WTC11 (cell line): ENCODE measurements at regions not wholly inside any gene's neighbourhood (a gene's known extent, or its start where the extent isn't known, plus 50 kb on each side); places are given as distances from the start of the nearest gene placed in this dataset.

Source experiments
- ATAC-seq: fragments of 200-7000 bp; cut with Tn5 transposase; 2 replicates; pipeline ENCODE4 v1.10.0; 2021; ENCODE audit warnings: mild to moderate bottlenecking, moderate library complexity
- CTCF ChIA-PET: fragments of 300-600 bp; sonication (Branson Sonifier 250); formaldehyde crosslinking; loops from one replicate; lab custom pipeline; 2021; ENCODE audit warnings: antibody characterized with exemption; lab: Charles Lee
- POLR2A ChIA-PET: fragments of 350-600 bp; sonication (Branson Sonifier 250); formaldehyde crosslinking; loops from one replicate; lab custom pipeline; 2021; ENCODE audit warnings: antibody characterized with exemption; lab: Charles Lee
- DNase-seq: peaks from one replicate; pipeline ENCODE4 v3.0.0; 2021; ENCODE audit warnings: low spot score
- H3K27ac Mint-ChIP-seq: 2 replicates; pipeline ENCODE4 v1.8.0; 2021; ENCODE audit warnings: mixed read lengths
- H3K27me3 Mint-ChIP-seq: 2 replicates; pipeline ENCODE4 v1.8.0; 2021; ENCODE audit warnings: low read depth, mild to moderate bottlenecking, moderate library complexity, mixed read lengths
- H3K36me3 Mint-ChIP-seq: 2 replicates; pipeline ENCODE4 v1.8.0; 2021; ENCODE audit warnings: mixed read lengths
- H3K4me1 Mint-ChIP-seq: 2 replicates; pipeline ENCODE4 v1.8.0; 2022; ENCODE audit warnings: mixed read lengths
- H3K4me3 Mint-ChIP-seq: 2 replicates; pipeline ENCODE4 v1.8.0; 2021; ENCODE audit warnings: mild to moderate bottlenecking, moderate library complexity, mixed read lengths
- H3K9me3 Mint-ChIP-seq: 2 replicates; pipeline ENCODE4 v1.8.0; 2021; ENCODE audit warnings: mixed read lengths
- CREB1 ChIP-seq: sonication (generic); formaldehyde crosslinking; IDR thresholded peaks from 2 replicates; pipeline ENCODE4 v1.8.0; 2023; ENCODE audit warnings: mild to moderate bottlenecking, missing genetic modification reagents
- CREM ChIP-seq: sonication (generic); formaldehyde crosslinking; IDR thresholded peaks from 2 replicates; pipeline ENCODE4 v1.8.1; 2022; ENCODE audit warnings: mild to moderate bottlenecking, missing genetic modification reagents, moderate library complexity
- GABPB1 ChIP-seq: sonication (generic); formaldehyde crosslinking; IDR thresholded peaks from 2 replicates; pipeline ENCODE4 v1.8.1; 2023; ENCODE audit warnings: mild to moderate bottlenecking, missing genetic modification reagents
- HMGA2 ChIP-seq: fragments of 250-450 bp; sonication (Bioruptor Pico); IDR thresholded peaks from 2 replicates; pipeline ENCODE4 v1.4.0; 2021; ENCODE audit warnings: mild to moderate bottlenecking, moderate library complexity
- NR3C1 ChIP-seq: sonication (generic); formaldehyde crosslinking; conservative IDR thresholded peaks from 2 replicates; pipeline ENCODE4 v1.8.1; 2023; ENCODE audit warnings: low read depth, mild to moderate bottlenecking, missing genetic modification reagents
- OVOL2 ChIP-seq: fragments of 250-450 bp; sonication (Bioruptor Pico); IDR thresholded peaks from 2 replicates; pipeline ENCODE4 v1.9.0; 2021; ENCODE audit warnings: mild to moderate bottlenecking, borderline replicate concordance
- RELA ChIP-seq: sonication (generic); formaldehyde crosslinking; IDR thresholded peaks from 2 replicates; pipeline ENCODE4 v1.8.1; 2022; ENCODE audit warnings: missing genetic modification reagents, mild to moderate bottlenecking, borderline replicate concordance
- RORB ChIP-seq: fragments of 250-450 bp; sonication (Bioruptor Pico); IDR thresholded peaks from 2 replicates; pipeline ENCODE4 v1.9.0; 2021; ENCODE audit warnings: mild to moderate bottlenecking
- SMAD3 ChIP-seq: sonication (generic); formaldehyde crosslinking; IDR thresholded peaks from 2 replicates; pipeline ENCODE4 v1.8.0; 2022; ENCODE audit warnings: missing genetic modification reagents, mild to moderate bottlenecking, borderline replicate concordance
- TEAD1 ChIP-seq: sonication (generic); formaldehyde crosslinking; IDR thresholded peaks from 2 replicates; pipeline ENCODE4 v1.8.0; 2022; ENCODE audit warnings: mild to moderate bottlenecking, missing genetic modification reagents
- ZNF317 ChIP-seq: sonication (generic); formaldehyde crosslinking; IDR thresholded peaks from 2 replicates; pipeline ENCODE4 v1.8.1; 2023; ENCODE audit warnings: low read depth, mild to moderate bottlenecking, moderate library complexity, missing genetic modification reagents, borderline replicate concordance
- ZNF396 ChIP-seq: fragments of 250-450 bp; sonication (Bioruptor Pico); IDR thresholded peaks from 2 replicates; pipeline ENCODE4 v1.8.0; 2021; ENCODE audit warnings: mild to moderate bottlenecking, moderate library complexity, borderline replicate concordance
- ZNF423 ChIP-seq: fragments of 250-450 bp; sonication (Bioruptor Pico); IDR thresholded peaks from 2 replicates; pipeline ENCODE4 v2.1.2; 2022; ENCODE audit warnings: mild to moderate bottlenecking, moderate library complexity
- TF ChIP-seq, protein P1 (sequence below): sonication (generic); formaldehyde crosslinking; conservative IDR thresholded peaks from 2 replicates; pipeline ENCODE4 v1.8.1; 2022; ENCODE audit warnings: mild to moderate bottlenecking, missing genetic modification reagents
- TF ChIP-seq, protein P2 (sequence below): fragments of 250-450 bp; sonication (Bioruptor Pico); conservative IDR thresholded peaks from 2 replicates; pipeline ENCODE4 v1.9.0; 2021; ENCODE audit warnings: mild to moderate bottlenecking
- TF ChIP-seq, protein P3 (sequence below): sonication (generic); formaldehyde crosslinking; IDR thresholded peaks from 2 replicates; pipeline ENCODE4 v1.8.0; 2022; ENCODE audit warnings: mild to moderate bottlenecking, missing genetic modification reagents
- TF ChIP-seq, protein P4 (sequence below): fragments of 250-450 bp; sonication (Bioruptor Pico); IDR thresholded peaks from 2 replicates; pipeline ENCODE4 v1.9.0; 2021; ENCODE audit warnings: moderate library complexity, mild to moderate bottlenecking, inconsistent platforms, borderline replicate concordance

DNA sequence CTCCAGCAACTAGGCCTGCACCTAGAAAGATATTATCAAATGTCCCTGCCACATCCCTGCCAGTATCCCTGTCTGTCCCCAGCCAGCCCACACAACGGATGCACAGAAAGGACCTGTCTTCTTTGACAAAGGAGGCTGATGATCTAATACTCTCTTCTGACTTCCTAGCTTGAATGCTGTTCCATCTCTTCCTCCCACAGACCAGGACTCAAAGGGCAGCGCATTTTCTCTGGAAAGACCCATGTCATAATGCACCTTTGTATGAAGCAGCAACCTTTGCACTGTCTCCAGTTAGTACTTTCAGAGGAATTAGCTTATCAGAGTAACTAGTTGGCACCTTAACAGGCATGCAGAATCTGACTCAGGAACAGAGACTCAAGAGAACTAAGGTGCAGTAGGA lies 53.3 kb upstream of the TAF8 start:
- H3K36me3 Mint-ChIP-seq, result no peaks in the 10 kb centered on the region
- TF ChIP-seq HMGA2 (CRISPR knock-in tag), result no peak
- TF ChIP-seq, protein P1, sequence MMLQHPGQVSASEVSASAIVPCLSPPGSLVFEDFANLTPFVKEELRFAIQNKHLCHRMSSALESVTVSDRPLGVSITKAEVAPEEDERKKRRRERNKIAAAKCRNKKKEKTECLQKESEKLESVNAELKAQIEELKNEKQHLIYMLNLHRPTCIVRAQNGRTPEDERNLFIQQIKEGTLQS (CRISPR knock-in tag), result no peak
- no peak for TF ChIP-seq ZNF317 (CRISPR knock-in tag)
- TF ChIP-seq TEAD1 (CRISPR knock-in tag), result no peak
- no peak for TF ChIP-seq NR3C1 (CRISPR knock-in tag)
- TF ChIP-seq ZNF423 (CRISPR knock-in tag), result no peak
- no peak for TF ChIP-seq OVOL2
- TF ChIP-seq GABPB1, result no peak
- TF ChIP-seq ZNF396 (CRISPR knock-in tag), result no peak
- no peak for TF ChIP-seq RORB (CRISPR knock-in tag)
- TF ChIP-seq, protein P2, sequence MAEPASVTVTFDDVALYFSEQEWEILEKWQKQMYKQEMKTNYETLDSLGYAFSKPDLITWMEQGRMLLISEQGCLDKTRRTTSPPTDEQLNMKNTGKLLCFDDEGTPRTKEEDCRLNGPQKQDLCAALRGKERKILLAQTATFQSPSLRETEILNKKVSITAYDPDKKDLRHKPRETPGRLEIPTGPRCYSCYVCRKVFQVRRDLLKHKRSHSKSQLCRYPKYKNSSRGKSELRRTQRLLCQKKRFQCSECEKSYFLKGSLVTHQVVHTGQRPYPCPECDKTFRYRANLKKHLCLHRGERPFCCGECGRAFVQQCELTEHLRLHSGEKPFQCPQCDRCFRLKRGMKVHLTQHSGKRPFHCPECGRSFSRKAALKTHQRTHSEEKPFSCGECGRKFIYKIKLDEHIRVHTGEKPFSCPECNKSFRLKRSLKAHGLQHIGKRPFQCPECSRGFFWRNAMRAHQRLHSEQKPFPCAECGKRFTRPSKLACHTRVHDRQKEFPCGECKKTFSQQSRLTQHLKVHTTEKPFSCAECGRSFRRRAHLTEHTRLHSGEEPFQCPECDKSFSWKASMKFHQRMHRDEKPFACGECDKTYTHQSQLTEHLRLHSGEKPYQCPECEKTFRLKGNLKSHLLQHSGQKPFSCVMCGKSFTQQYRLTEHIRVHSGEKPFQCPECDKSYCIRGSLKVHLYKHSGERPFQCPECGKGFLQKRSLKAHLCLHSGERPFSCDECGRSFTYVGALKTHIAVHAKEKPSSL, result no peak
- TF ChIP-seq CREM (CRISPR knock-in tag), result no peak
- TF ChIP-seq, protein P3, sequence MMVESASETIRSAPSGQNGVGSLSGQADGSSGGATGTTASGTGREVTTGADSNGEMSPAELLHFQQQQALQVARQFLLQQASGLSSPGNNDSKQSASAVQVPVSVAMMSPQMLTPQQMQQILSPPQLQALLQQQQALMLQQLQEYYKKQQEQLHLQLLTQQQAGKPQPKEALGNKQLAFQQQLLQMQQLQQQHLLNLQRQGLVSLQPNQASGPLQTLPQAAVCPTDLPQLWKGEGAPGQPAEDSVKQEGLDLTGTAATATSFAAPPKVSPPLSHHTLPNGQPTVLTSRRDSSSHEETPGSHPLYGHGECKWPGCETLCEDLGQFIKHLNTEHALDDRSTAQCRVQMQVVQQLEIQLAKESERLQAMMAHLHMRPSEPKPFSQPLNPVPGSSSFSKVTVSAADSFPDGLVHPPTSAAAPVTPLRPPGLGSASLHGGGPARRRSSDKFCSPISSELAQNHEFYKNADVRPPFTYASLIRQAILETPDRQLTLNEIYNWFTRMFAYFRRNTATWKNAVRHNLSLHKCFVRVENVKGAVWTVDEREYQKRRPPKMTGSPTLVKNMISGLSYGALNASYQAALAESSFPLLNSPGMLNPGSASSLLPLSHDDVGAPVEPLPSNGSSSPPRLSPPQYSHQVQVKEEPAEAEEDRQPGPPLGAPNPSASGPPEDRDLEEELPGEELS, result no peak
- TF ChIP-seq CREB1 (CRISPR knock-in tag), result no peak
- TF ChIP-seq SMAD3, result no peak
- TF ChIP-seq, protein P4, sequence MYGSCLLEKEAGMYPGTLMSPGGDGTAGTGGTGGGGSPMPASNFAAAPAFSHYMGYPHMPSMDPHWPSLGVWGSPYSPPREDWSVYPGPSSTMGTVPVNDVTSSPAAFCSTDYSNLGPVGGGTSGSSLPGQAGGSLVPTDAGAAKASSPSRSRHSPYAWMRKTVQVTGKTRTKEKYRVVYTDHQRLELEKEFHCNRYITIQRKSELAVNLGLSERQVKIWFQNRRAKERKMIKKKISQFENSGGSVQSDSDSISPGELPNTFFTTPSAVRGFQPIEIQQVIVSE (CRISPR knock-in tag), result no peak
- TF ChIP-seq RELA (CRISPR knock-in tag), result no peak
- DNase-seq (no peak), ATAC-seq (no peak)
- ChIA-PET CTCF (no interaction called here), POLR2A (interaction anchor here (0.8 kb wide), 1 partner anchor 99 kb away, joined by 4 read pairs; no protein-coding TSS in a partner anchor)
- no peaks in the 10 kb centered on the region for H3K27me3 Mint-ChIP-seq
- H3K4me3 Mint-ChIP-seq, result no peak overlapping the region
- no peak overlapping the region for H3K27ac Mint-ChIP-seq
- no peaks in the 10 kb centered on the region for H3K9me3 Mint-ChIP-seq
- H3K4me1 Mint-ChIP-seq, result no peaks in the 10 kb centered on the region

DNA sequence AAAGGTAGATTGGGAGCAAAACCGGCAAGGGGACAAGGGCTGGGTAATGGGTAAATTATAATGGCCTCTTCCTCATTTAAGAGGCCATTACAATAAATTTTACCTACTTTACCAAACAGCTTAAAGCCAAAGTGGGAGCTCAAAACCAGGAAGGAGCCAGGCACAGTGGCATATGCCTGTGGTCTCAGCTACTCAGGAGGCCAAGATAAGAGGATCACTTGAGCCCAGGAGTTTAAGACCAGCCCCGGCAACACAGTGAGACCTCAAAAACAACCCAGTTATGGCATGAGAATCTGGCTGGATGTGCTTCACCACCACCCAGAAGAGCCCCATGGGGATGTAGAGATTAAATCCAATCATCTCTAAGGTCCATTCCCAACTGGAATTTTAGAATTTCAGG lies 52.9 kb upstream of the TAF8 start:
- ChIA-PET CTCF (no interaction called here), POLR2A (interaction anchor here (0.8 kb wide), 1 partner anchor 99 kb away, joined by 4 read pairs; no protein-coding TSS in a partner anchor)
- no peaks in the 10 kb centered on the region for H3K36me3 Mint-ChIP-seq
- no peak overlapping the region for H3K27ac Mint-ChIP-seq
- no peak overlapping the region for H3K4me3 Mint-ChIP-seq
- no peaks in the 10 kb centered on the region for H3K4me1 Mint-ChIP-seq
- H3K9me3 Mint-ChIP-seq, result no peaks in the 10 kb centered on the region
- no peak for TF ChIP-seq TEAD1 (CRISPR knock-in tag)
- no peak for DNase-seq
- no peaks in the 10 kb centered on the region for H3K27me3 Mint-ChIP-seq
- no peak for ATAC-seq
